ENCODE measurements at regions not wholly inside any gene's neighbourhood (a gene's known extent, or its start where the extent isn't known, plus 50 kb on each side); places are given as distances from the start of the nearest gene placed in this dataset.
A peak's percentile ranks its signal among the peaks of the same experiment; 100 is the strongest.

DNA sequence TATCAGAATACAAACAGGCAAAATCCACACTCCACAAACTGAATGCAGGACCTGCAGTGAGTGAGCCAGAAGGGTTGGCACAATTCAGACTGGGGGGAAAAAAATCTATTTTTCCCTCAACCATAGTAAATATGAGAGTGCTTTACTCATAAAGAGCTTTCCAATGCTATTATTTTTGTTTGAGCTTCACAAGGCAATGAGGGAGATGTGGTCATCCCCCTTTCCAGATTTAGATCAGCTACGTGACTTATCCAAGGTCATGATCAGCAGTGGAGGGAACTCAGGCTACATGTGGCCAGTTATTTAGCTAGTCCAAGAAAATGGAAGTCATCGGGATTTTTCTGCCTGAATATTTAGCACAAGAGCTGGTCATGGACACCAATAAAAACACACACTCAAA is 120.4 kb upstream of the KLF7 start:
- no peak overlapping the region for H3K4me3 Mint-ChIP-seq
- peaks cover 31% of the 10 kb centered on the region for H3K4me1 Mint-ChIP-seq (ENCODE audit: low read depth)
- H3K27ac Mint-ChIP-seq, result no peak overlapping the region

GRCh38 chr2:207288628-207289027 is 122.9 kb upstream of the KLF7 start:
- Mint-ChIP-seq H3K36me3 (no peaks in the 10 kb centered on the region), H3K27ac (no peak overlapping the region), H3K9me3 (ENCODE audit: low read depth) (no peaks in the 10 kb centered on the region), H3K4me3 (no peak overlapping the region), H3K27me3 (no peaks in the 10 kb centered on the region), H3K4me1 (ENCODE audit: low read depth) (peaks cover 20% of the 10 kb centered on the region)

More for the DNA sequence above, 120.4 kb upstream of the KLF7 start:
- Mint-ChIP-seq H3K9me3 (ENCODE audit: low read depth) (no peaks in the 10 kb centered on the region), H3K27me3 (no peaks in the 10 kb centered on the region), H3K36me3 (no peaks in the 10 kb centered on the region)

- H3K9me3 Mint-ChIP-seq (ENCODE audit: low read depth), result no peaks in the 10 kb centered on the region
- H3K27me3 Mint-ChIP-seq, result no peaks in the 10 kb centered on the region
- H3K27ac Mint-ChIP-seq, result no peak overlapping the region
- no peak overlapping the region for H3K4me3 Mint-ChIP-seq
- H3K4me1 Mint-ChIP-seq (ENCODE audit: low read depth), result peaks cover 17% of the 10 kb centered on the region
- no peaks in the 10 kb centered on the region for H3K36me3 Mint-ChIP-seq
These were observed 123.7 kb upstream of the KLF7 start for GRCh38 chr2:207289295-207290018.

GRCh38 chr2:207290833-207291624 is 125.3 kb upstream of the KLF7 start:
- Mint-ChIP-seq H3K27me3 (no peaks in the 10 kb centered on the region), H3K36me3 (no peaks in the 10 kb centered on the region), H3K4me3 (no peak overlapping the region), H3K9me3 (ENCODE audit: low read depth) (no peaks in the 10 kb centered on the region), H3K4me1 (ENCODE audit: low read depth) (peaks cover 3% of the 10 kb centered on the region), H3K27ac (no peak overlapping the region)

DNA sequence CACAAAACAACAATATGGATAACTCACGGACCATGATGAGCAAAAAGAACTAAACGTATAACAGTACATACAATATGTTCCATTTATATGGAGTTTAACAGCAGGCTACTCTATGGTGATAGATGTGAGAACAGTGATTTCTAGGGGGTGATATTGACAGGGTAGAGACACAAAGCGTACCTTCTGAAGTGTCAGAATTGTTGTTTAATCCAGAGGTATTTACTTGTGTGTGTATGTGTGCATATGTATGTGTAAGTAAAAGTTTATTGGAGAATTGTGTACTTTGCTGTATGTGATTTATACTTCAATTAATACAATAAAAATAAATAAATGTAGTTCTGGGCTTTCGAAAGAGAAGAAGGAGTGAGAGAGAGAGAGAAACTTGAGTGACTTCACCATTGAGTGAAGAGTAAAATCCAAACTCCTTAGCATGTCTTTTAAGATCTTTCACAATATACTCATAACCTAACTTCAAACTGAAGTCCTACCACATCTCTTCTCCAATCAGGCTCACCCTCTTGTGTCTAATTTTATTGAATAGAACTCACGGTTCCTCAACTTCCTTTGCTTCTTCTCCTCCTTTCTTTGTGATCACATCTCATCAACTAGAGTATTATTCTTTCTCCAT is 126.0 kb upstream of the KLF7 start:
- H3K4me1 Mint-ChIP-seq (ENCODE audit: low read depth), result no peaks in the 10 kb centered on the region
- no peaks in the 10 kb centered on the region for H3K9me3 Mint-ChIP-seq (ENCODE audit: low read depth)
- no peak overlapping the region for H3K27ac Mint-ChIP-seq
- no peaks in the 10 kb centered on the region for H3K27me3 Mint-ChIP-seq
- no peaks in the 10 kb centered on the region for H3K36me3 Mint-ChIP-seq
- H3K4me3 Mint-ChIP-seq, result no peak overlapping the region

- Mint-ChIP-seq H3K27ac (no peak overlapping the region), H3K27me3 (no peaks in the 10 kb centered on the region), H3K4me3 (no peak overlapping the region)
These were observed 130.7 kb upstream of the KLF7 start for GRCh38 chr2:207296265-207296948.

DNA sequence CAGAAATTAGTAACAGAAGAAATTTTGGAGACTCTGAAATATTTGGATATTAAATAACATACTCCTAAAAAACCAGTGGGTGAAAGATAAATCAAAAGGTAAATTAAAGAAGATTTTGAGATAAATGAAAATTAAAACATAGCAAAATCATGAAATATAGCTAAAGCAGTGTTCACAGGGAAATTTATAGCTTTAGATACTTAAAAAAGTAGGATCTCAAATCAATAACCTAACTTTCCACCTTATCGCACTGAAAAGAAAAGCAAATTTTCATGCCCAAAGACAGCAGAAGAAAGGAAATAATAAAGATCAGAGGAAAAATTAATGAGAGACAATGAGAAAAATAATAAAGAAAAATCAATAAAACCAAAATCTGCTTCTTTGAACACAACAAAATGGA is 135.1 kb upstream of the KLF7 start:
- no peaks in the 10 kb centered on the region for H3K27me3 Mint-ChIP-seq
- peaks cover 4% of the 10 kb centered on the region for H3K36me3 Mint-ChIP-seq
- H3K4me1 Mint-ChIP-seq (ENCODE audit: low read depth), result no peaks in the 10 kb centered on the region

More at GRCh38 chr2:207296265-207296948, 130.7 kb upstream of the KLF7 start:
- H3K4me1 Mint-ChIP-seq (ENCODE audit: low read depth), result no peaks in the 10 kb centered on the region
- peaks cover 4% of the 10 kb centered on the region for H3K36me3 Mint-ChIP-seq
- H3K9me3 Mint-ChIP-seq (ENCODE audit: low read depth), result peaks cover 4% of the 10 kb centered on the region

DNA sequence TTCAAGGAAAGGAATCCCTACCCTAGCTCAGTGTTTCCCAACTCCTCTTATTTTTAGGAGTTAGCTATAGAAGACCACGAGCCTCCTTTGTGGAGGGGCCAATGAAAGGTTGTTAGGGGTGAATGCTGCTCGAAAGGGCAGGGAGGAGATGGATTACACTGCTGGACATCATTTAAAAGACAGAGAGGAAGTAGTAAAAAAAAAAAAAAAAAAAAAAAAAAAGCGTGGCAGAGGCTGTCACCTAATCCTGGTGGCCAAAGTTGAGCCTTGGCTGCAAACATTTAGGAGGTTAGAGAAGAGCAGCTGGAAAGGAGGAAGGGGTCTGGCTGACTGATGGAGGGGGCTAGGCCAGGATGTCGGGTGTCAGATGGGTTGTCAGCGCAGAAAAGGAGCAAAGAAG is 139.0 kb upstream of the KLF7 start:
- H3K27me3 Mint-ChIP-seq, result no peaks in the 10 kb centered on the region
- H3K36me3 Mint-ChIP-seq, result peaks cover 2% of the 10 kb centered on the region
- no peak overlapping the region for H3K27ac Mint-ChIP-seq
- H3K9me3 Mint-ChIP-seq (ENCODE audit: low read depth), result no peaks in the 10 kb centered on the region
- H3K4me1 Mint-ChIP-seq (ENCODE audit: low read depth), result peaks cover 8% of the 10 kb centered on the region
- H3K4me3 Mint-ChIP-seq, result no peak overlapping the region

More for the DNA sequence above, 135.1 kb upstream of the KLF7 start:
- H3K9me3 Mint-ChIP-seq (ENCODE audit: low read depth), result peaks cover 4% of the 10 kb centered on the region
- H3K27ac Mint-ChIP-seq, result no peak overlapping the region
- no peak overlapping the region for H3K4me3 Mint-ChIP-seq

- peaks cover 12% of the 10 kb centered on the region for H3K4me1 Mint-ChIP-seq (ENCODE audit: low read depth)
- no peaks in the 10 kb centered on the region for H3K9me3 Mint-ChIP-seq (ENCODE audit: low read depth)
- no peaks in the 10 kb centered on the region for H3K27me3 Mint-ChIP-seq
- no peak overlapping the region for H3K4me3 Mint-ChIP-seq
- H3K27ac Mint-ChIP-seq, result no peak overlapping the region
- no peaks in the 10 kb centered on the region for H3K36me3 Mint-ChIP-seq
These were observed 142.9 kb upstream of the KLF7 start for GRCh38 chr2:207308519-207309224.

DNA sequence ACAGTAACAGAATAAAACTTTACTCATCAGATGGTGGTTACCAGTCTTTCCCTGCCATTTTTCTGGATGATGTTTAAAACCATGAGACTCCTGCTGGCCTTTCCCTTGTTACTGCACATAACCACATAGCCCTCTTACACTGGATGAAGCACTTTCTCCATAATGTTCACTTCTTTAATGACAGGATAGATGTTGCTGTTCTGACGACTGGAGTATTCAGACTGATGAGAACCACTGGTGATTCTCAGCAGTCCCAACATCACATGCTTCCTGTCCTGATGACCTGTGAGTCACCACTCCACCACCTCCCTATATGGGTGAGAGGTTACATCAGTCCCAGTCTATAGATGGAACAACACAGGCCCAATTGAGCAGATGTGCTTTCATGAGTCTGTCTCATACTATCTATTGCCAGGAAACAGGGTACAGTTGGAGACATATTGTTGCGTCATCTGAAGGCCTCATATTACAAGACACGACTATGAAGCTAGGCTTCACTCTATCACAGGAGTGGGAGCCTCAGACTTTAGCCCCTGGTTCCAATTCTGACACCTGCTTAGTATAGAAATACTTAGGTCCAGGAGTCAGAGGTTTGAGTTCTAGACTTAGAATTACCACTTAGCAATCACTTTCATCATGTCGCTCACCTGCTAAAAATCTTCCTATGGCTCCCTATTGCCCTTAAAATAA is 145.7 kb upstream of the KLF7 start:
- peak overlapping the region; percentile 17 for H3K27ac Mint-ChIP-seq

GRCh38 chr2:207312006-207312356 is 146.2 kb upstream of the KLF7 start:
- H3K36me3 Mint-ChIP-seq, result no peaks in the 10 kb centered on the region
- no peaks in the 10 kb centered on the region for H3K9me3 Mint-ChIP-seq (ENCODE audit: low read depth)
- peak overlapping the region; percentile 36 for H3K27ac Mint-ChIP-seq
- H3K27me3 Mint-ChIP-seq, result no peaks in the 10 kb centered on the region
- peaks cover 12% of the 10 kb centered on the region for H3K4me1 Mint-ChIP-seq (ENCODE audit: low read depth)
- H3K4me3 Mint-ChIP-seq, result no peak overlapping the region

More for the DNA sequence above, 145.7 kb upstream of the KLF7 start:
- Mint-ChIP-seq H3K36me3 (no peaks in the 10 kb centered on the region), H3K4me1 (ENCODE audit: low read depth) (peaks cover 12% of the 10 kb centered on the region), H3K9me3 (ENCODE audit: low read depth) (no peaks in the 10 kb centered on the region), H3K4me3 (no peak overlapping the region), H3K27me3 (no peaks in the 10 kb centered on the region)

- no peaks in the 10 kb centered on the region for H3K9me3 Mint-ChIP-seq (ENCODE audit: low read depth)
- H3K4me1 Mint-ChIP-seq (ENCODE audit: low read depth), result peaks cover 4% of the 10 kb centered on the region
- H3K27ac Mint-ChIP-seq, result no peak overlapping the region
- H3K36me3 Mint-ChIP-seq, result peaks cover 3% of the 10 kb centered on the region
- H3K27me3 Mint-ChIP-seq, result no peaks in the 10 kb centered on the region
- H3K4me3 Mint-ChIP-seq, result no peak overlapping the region
These were observed 148.2 kb upstream of the KLF7 start for GRCh38 chr2:207313947-207314346.

- Mint-ChIP-seq H3K4me1 (ENCODE audit: low read depth) (peaks cover 3% of the 10 kb centered on the region), H3K27me3 (no peaks in the 10 kb centered on the region), H3K36me3 (peaks cover 3% of the 10 kb centered on the region), H3K9me3 (ENCODE audit: low read depth) (no peaks in the 10 kb centered on the region), H3K27ac (no peak overlapping the region), H3K4me3 (no peak overlapping the region)
These were observed 149.4 kb upstream of the KLF7 start for GRCh38 chr2:207315131-207315530.

- Mint-ChIP-seq H3K4me1 (ENCODE audit: low read depth) (peaks cover 1% of the 10 kb centered on the region), H3K36me3 (peaks cover 3% of the 10 kb centered on the region), H3K9me3 (ENCODE audit: low read depth) (no peaks in the 10 kb centered on the region), H3K4me3 (no peak overlapping the region), H3K27ac (no peak overlapping the region), H3K27me3 (no peaks in the 10 kb centered on the region)
These were observed 150.7 kb upstream of the KLF7 start for GRCh38 chr2:207316484-207316883.

Measured in activated naive CD8-positive, alpha-beta T cell (primary cell).